ACHN (cell line): ENCODE measurements at regions not wholly inside any gene's neighbourhood (a gene's known extent, or its start where the extent isn't known, plus 50 kb on each side); places are given as distances from the start of the nearest gene placed in this dataset.

ENCODE experiments used
- DNase-seq: peaks from one replicate; pipeline ENCODE4 v3.0.0-alpha.2; 2015
- in situ Hi-C: cut with HindIII; loops from 2 replicates; pipeline ENCODE4 v1.10.0; 2017; ENCODE audit warnings: low sequenced_read_pairs, low pct_ligation_motif_present, low pct_unique_long_range_greater_than_20kb

DNA sequence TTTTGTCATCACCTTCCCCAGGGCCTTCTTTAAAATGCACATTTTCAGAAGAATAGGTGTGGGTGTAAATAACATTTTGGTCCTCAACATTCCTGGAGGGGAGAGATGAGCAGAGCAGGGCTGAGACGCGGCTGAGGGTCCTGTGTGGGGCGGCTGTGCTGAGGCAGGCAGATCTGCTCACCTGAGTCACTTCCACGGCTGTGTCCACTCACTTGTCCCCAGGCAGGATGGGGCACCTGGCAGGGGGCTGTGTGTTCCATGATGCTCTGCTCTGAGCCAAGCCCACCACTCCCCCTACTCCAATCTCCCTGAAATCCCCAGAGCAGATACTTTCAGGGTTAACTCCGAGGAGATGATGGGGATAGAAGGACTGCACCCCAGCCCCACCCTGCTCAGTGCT is 93.8 kb downstream of the GLRX3 start:
- in situ Hi-C loops = no loop called here

DNA sequence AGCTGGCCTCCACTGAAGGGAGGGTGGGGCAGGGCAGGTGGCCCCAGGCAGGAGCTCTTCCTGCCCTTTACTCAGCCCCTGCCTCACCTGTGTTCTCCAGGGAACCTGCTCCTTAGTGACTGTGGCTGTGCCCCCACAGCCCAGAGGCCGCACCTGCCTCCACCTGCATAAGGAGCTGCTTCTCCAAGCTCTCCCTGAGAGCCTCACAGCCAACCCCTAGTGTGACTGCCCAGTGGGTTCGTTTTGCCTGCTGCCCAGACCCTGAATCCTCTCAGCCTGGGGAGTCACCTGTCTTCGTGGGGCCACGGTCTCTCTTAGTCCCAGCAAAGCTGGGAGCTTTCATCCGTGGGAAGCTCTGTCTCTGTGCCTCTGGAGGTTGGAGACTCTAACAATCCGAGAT is 94.4 kb downstream of the GLRX3 start:
- DNase-seq = no peak
- in situ Hi-C loops = no loop called here

More for the DNA sequence above, 93.8 kb downstream of the GLRX3 start:
- DNase-seq = no peak

DNA sequence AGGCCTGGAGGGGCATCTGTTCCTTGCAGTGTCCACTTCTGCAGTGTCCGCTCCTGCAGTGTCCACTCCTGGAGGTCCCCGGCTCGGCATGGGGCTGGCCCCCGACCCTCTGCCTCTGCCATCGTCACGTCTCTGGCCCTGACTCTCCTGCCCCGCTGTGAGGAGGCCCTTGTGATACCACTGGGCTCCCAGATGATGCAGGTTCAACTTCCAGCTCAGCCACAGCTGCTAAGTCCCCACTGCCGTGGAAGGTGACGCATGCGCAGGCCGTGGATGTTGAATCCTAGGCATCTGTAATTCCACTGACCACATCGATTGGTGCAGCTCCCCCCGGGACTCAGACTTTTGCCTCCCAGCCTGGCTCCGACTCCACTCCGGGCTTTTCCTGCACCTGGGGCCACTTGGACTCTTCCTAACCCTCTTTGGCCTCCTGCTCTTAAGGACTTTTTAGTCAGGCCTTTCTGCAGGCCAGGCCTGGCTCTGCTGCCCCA is 95.1 kb downstream of the GLRX3 start:
- in situ Hi-C loops = no loop called here
- DNase-seq = no peak

DNA sequence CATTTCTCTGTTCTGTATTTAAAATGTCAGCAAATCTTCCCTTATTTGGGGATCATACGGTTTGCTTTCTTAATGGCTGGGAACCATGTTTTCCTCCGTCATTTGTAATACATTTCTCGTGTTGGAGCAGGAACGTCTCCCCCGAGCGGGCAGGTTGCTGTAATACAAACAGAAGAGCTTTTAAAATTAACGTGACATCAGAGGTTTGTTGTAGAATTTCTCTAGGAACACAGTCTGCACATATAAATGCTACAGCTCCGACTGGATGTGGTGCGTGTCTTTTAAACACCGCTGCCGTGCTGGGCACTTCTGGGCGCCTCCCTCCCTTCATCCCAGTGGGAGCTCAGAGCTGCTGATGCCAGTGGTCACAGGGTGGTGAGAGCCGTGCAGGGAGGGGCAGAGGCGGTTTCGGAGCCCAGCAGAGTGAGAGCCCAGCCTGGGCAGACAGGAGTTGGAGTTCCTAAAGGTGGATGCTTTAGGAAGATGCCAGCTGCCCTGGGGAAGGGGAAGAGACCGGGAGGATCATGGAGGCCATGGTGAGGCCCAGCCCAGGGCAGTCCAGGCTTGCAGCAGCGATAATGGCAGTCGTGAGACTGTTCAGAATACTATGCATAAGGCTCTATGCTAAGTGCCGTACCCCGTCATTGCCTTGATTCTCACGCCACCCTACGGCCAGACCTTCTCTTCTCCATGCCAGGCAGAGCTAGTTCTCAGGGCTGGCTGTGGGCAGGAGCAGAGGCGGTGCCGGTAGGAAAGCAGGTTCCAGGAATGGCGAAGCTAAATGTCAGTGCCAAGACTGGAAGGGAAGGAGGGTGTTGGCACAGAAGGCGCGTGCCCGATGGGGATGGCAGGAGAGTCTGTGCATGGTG is 96.2 kb downstream of the GLRX3 start:
- no peak for DNase-seq

DNA sequence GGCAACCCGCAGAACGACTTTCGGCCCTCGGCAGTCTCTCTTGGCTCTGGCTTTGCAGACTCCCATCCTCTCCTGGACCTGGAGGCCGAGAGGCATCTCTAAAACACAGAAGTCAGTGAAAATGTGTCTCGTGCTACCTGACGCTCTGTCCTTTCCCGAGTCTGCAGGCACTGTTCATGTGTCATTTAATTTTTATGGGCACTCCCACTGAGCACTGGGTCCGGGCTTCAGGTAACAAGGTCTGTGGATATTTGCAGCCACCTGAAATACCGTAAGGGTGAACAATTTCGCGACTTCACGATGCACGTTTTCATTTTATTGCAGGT is 96.8 kb downstream of the GLRX3 start:
- no peak for DNase-seq
- in situ Hi-C loops = no loop called here

More for the DNA sequence above, 96.2 kb downstream of the GLRX3 start:
- in situ Hi-C loops = no loop called here

DNA sequence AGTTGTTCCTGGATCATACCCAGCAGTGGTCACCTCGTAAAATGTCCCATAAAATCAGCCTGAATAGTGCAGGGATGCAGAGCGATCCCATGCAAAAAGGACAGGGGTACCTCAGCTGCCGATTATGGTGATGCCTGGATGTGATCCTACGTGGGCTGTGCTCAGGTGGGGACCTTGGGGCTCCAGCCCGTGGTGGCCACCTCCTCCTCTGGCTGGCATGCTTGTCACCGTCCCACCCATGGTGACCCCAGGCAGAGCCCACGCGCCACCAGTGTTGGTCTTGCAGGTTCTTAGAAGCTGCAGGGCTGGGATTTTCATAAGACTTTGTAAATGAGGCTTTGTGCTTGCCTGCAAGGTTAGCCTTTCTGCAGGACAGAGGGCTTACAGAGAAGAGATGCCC is 97.2 kb downstream of the GLRX3 start:
- no peak for DNase-seq
- in situ Hi-C loops = no loop called here

DNA sequence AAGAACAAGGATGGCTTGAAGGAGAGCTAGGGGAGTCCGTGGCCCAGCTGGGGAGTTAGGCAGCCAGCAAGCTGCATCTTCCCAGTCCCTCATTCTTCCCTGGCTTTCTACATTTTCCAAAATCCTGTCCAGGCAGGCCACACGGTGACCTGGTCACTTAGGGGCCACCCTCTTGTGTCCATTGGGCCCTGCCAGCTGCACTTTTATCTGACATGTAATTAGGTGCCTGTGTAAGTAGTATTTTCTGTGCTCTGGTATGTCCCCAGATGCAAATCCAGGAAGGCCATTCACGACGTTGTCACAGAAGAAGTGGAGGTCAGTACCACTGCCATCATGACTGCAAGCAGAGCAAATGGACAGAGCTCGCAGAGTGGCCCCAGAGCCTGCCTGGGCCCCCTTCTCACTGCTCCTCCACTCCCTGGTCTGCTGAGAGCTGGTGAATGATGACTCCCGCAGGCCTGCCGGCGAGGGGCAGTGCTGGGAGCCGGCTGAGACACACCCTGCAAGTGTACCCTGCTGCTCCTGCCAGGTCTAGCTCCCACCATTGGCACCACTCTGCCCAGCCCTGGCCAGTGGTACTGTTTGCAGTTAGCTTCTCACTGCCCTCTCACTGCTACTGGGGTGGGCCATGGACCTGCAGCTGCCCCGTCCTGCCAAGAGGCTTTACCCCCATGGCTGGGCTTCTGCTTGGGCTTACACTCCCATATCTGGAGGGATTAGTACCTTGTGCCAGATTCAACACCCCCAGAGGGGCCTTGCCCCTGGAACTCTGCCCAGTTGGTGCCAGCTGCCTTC is 98.2 kb downstream of the GLRX3 start:
- in situ Hi-C loops = no loop called here
- DNase-seq = no peak

DNA sequence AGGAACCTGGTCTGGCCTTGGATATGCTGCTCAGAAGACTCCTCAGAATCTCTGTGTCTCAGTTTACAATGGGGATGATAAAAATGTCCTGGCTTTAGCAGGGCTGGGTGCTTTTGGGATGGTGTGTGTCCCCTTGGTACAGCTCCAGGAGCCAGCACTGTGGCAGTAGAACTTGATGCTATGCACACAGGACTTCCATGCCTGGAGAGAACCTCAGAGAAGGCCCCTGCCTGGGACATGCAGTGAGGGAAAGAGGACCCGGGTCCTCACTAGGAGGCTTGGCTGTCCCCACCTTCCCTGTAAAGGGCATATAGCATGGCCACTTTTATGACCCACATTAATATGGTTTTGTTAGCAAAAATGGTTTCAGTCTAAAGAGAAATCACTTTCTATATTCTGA is 100.5 kb downstream of the GLRX3 start:
- in situ Hi-C loops = no loop called here
- DNase-seq = no peak

DNA sequence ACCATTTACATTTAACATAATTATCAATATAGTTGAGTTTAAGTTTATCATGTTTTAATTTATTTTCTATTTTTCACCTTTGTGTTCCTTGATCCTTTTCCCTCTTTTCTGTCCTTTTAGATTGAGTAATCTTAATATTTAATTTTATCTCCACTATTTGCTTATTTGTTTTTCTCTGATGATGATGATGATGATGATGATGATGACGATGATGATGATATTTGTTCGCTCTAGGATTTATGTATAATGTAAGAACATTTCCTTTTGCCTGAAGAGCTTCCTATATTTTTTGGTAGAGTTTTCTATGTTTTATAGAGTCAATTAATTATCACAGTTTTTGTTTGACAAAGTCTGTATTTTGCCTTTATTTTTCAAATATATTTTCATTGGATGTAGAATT is 104.2 kb downstream of the GLRX3 start:
- in situ Hi-C loops = no loop called here

DNA sequence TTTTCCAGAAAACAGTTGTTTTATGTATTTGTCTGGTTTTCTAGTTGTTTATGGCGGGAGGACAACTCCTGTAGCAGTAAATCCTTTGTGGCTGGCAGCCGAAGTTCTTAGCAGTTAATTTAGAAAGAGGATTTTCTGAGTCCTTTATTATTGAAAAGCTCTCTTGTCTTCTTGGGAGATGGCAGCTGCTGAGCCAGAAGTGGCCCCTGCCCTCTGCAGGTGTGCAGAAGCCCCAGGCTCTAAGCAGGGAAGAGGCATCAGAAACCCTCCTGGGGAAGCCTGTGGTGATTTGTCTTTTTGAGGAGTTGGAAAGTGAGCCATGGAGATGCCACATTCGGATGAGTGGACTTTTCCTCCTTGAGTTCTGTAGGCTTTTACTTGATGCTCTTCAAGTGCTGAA is 106.3 kb downstream of the GLRX3 start:
- in situ Hi-C loops = no loop called here
- DNase-seq = no peak

More for the DNA sequence above, 104.2 kb downstream of the GLRX3 start:
- no peak for DNase-seq

DNA sequence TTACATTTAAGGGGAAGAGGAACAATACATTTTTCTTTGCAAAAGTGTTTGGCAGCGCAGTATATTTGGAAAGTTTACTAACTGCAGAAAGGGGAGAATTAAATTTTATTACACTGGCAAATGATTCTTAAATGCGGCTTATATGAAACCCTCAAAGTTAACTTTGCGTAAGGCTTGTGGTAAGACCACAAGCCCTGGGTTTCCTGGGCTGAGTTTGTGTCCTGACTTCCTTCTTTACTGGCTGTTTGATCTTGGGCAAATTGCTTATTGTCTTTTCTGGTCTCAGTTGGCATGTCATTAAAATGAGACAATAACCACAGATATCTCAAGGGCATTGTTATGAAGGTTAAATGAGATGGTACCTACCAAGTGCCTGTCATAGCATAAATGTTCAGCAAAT is 106.8 kb downstream of the GLRX3 start:
- in situ Hi-C loops = no loop called here
- DNase-seq = no peak

DNA sequence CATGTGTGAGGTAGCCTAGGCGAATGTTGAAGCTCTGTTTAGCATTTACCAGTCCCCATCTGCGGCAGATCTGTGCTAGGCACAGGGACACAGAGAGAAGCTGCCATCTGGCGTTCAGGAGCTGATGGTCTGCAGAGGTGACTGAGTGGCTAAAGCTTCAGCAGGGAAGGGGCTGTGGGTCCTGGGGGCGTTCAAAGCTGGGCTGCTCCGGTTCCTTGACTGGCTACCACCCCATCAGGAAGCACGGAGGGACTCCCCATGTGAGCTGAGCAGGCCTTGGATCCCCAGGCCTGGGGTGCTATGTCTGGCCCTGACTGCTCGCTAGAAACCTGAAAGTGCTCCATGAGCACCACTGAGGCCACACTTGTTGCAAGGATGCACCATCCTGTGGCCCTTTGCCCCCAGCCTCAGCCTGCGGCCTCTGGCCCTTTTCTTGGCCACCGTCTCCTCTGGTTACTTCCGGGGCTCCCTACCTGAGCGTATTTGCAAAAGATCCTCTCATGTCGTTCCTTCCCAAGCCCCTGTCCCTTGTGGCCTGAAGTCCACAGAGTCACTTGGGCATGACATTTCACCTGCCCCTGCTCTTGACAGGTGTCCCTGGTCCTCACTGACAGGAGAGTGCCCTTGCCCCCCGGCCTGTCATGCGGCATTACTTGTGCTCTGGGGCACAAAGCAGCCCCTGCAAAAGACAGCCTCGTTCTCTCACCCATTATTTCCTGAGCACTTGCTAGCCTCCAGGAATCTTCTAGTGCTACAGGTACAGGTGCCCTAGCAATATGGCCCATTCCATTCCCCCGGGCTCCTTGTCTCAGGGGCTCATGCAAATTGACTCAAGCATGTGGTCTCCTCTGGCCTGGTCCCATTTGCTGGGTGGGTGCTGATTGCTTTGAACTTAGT is 108.1 kb downstream of the GLRX3 start:
- in situ Hi-C loops = no loop called here
- no peak for DNase-seq

DNA sequence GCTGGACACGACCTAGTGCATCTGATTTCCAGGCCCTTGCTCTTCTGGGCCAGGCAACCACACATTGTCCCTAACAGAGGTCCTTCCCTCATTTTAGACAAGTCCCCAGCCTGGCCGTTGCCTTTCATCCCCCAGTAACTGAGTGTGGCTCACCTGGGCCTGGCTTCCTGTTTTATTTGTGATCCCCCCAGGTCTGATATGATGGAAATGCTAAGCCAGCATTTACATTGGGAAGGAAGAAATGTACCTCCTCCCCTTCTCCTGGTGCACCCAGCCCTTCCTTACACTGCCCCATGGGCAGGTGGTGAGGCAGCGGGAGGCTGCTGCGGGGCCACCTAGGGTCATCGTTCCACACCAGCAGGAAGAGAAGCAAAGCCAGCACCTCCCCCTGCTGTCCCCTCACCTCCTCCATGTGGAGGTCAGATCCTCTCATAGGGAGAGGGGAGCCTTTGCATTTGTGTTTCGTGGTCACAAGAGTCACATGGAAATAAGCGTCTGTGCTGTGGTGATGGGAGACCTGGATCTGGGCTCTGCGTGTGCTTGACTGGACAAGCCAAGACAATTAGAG is 108.8 kb downstream of the GLRX3 start:
- in situ Hi-C loops = no loop called here
- no peak for DNase-seq

DNA sequence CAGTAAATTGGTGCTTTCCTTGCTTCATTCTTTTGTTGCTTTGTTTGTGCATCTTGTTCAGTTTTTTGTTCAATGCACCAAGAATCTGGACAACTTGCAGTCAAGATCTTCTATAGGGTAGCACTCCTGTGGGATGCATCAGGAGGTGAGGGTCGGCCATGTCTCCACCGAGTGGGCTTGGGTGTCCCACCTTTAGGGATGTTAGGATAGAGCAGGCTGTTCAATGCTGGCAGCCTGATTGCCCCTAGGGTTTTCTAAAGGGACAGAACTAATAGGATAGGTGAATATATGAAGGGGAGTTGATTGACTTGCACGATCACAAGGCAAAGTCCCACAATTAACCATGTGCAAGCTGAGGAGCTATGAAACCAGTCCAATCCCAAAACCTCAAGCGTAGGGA is 109.9 kb downstream of the GLRX3 start:
- DNase-seq = no peak
- in situ Hi-C loops = no loop called here

DNA sequence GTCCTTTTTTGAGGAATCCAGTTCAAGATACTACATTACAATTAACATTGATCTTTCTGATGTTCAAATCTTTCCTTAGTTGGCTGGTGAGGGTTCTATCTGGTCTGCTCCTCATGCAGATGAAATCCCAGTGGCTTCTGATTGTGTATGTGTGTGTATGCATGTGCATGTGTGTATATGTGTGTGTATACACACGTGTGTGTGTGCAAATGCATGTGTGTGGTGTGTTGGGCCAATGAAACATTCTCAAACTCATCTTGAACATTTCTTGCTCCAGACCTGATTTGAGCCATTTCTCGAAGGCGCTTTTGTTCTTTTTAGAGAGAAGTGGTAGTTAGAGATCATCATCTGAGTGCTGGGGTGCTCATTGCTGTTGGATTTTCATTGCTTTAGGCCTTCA is 113.9 kb downstream of the GLRX3 start:
- in situ Hi-C loops = no loop called here
- no peak for DNase-seq

DNA sequence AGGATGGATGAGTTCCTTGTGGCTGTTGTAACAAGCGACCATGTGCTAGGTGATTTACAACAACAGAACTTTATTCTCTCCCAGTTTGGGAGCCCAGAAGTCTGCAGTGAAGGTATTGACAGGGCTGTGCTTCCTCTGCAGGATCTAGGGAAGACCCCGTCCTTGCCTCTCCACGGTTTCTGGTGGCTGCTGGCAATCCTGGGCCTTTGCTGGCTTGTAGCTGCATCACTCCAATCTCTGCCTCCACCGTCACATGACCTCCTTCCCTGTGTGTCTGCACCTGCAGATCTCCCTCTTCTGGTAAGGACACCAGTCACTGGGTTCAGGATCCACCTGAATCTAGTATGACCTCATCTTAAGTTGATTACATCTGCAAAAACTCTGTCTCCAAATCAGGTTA is 115.6 kb downstream of the GLRX3 start:
- DNase-seq = no peak
- in situ Hi-C loops = no loop called here

DNA sequence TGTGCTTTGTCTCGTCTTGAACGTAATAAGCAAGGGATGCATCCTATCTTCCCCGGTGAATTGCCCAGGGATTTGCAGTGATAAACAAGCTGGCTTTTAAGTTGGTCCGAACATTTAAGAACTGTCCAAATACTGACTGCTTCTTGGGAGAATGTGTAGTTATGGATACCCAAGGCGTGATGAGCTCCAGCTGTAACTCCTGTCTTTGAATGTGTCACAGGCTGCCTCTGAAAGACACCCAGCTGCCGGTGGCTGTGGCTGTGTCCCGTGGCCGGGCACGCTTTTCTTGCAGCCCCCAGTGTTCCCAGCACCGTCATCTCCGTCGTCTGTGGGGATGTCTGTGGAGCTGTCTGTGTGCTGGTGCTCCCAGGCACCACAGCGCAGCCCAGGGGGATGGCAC is 118.1 kb downstream of the GLRX3 start:
- in situ Hi-C loops = no loop called here
- no peak for DNase-seq

DNA sequence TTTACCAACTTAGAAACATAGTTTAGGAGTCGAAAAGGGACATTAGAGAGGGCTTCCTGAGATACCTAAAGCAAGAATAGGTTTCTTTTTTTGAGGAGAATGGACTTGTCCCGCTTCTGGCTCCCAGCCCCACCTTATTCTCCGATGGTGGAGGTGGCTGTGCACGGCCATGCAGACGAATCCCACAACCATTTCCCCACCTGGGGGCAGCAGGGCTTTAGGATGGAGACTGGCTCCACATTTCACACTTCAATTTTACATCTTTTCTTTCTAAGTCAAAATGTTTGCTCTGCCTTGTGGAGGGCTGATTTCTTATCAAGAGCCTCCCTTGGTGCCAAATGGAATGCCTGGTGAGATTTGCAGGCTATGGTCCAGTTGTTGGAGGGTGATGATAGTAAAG is 118.5 kb downstream of the GLRX3 start:
- in situ Hi-C loops = no loop called here
- DNase-seq = peak; percentile 8

DNA sequence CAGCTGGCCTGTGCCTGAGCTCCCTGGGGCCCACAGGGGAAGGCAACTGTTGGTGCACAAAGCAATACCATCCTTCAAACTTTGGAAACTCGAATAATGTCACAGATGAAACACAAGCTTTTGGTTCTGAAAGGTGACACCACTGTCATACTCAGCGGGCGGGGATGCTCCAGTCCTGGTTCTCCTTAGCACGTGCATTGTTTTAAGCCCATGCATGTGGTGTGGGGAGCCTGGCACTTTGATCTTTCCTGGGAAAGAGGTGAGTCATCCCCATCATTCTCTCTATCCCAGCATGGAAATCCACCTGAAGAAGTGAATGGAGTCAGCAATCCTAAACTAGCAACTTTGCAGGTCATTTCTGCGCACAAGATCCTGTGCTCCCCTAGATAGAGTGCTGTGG is 119.6 kb downstream of the GLRX3 start:
- DNase-seq = no peak
- in situ Hi-C loops = no loop called here
